ENCODE measurements at regions not wholly inside any gene's neighbourhood (a gene's known extent, or its start where the extent isn't known, plus 50 kb on each side); places are given as distances from the start of the nearest gene placed in this dataset.

- no peak for DNase-seq
Observed at GRCh38 chr1:87733386-87733785, 404.7 kb downstream of the LMO4 start.

DNA sequence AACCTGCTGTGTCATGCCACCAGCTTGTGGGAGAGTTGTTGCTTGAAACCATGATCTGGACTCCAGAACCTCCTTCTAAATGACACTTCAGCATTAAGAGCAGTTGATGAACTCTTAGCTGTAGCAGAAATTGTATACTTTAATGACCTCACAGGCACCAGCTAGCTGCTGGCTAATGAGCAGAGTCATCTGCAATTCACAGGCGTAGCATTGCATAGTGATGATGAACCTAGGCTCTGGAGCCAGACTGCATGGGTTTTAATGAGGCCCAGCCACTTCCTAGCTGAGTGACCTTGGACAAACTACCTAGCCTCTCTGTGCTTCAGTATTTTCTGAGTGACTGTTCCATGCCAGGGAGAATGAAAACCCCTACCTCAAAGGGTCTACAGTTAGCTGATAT is 407.1 kb downstream of the LMO4 start:
- no peak for DNase-seq

DNA sequence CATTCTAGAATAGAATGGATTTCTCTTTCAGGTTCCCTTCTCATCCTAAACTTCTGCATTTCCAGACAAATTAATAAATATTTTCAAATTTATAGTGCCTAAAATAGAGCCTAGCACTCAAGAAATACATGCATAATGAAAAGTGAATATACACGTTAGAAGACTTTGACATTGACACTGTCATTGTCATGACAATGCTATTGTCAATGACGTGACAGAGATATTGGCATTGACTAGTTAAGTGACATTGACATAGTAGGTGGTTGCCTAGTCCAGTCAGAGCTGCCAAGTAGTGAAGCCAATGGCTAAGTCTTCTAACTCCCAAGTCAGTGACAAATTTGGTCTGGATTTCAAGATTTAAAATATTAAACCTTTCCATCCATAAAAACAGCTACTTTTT is 410.5 kb downstream of the LMO4 start:
- no peak for DNase-seq

DNA sequence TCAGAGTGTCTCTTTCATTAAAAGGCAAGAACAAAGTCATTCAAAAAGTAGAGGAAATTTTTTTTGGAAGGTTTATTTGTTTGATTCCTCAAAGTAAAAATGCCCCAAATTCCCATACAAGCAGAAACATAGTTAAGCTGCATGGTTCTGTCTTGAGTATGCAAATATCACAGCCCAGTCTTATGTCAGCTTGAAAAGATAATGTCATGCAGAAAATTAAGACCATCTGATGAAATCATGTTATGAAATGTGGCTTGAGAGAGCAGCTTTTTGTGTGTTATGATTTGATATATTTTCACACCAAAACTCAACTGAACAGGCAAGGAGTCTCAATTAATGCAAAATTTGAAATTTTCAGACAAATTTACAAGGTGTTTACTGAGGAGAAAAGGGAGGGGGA is 411.0 kb downstream of the LMO4 start:
- DNase-seq: no peak

DNA sequence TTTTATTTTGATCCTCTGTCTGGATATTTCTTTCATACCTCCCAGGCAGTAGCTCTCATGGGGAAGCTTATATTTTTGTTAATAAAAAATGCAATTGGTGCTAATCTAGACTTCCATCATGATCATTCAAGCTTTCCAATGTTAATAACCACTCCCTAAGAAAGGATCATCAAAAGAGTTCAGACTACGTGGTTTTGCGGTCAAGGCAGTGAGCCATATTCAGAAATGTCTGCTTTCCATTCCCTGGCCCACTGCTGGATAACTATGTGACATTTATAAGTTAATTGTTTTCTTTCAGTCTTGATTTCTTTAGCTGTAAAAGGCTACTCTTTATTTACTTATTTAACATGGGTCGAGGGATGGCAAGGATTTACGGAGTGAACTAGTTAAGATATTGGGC is 414.6 kb downstream of the LMO4 start:
- no peak for DNase-seq

DNA sequence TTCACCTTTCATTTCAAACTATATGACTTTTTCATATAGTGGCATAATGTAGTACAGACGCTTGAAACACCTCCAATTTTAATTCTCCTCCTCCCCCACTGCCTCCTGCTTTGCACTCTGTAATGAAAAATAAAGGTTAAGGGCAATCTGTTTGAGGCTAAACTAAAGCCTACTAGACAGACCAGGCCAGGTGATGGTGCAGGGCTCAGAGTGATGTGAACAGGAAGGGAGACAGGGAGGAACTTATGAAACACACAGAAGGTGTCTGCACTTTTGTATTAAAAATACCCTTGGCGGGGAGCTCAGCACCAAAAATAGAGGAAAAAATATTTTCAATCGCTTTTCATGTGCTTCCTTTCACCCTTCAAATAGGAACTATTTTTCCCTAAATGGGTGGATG is 415.4 kb downstream of the LMO4 start:
- no peak for DNase-seq

DNA sequence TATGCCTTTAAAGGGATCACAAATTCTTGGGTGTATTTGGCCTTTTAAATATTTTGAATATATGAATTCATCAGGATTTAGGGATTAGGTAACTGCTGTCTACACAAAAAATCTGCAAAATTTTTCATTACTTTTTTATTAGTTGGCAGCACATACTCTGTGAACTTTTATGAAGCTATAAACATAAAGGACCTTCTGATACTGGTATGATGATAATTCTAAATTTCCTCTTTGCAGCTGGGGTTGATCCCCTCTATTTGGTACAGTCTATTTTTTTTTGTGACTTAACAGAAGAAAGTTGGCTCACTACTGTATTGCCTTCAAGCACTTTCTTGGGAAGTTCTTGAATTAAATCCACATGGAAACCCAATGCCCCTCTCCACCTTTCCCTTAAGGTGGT is 416.1 kb downstream of the LMO4 start:
- DNase-seq: no peak

DNA sequence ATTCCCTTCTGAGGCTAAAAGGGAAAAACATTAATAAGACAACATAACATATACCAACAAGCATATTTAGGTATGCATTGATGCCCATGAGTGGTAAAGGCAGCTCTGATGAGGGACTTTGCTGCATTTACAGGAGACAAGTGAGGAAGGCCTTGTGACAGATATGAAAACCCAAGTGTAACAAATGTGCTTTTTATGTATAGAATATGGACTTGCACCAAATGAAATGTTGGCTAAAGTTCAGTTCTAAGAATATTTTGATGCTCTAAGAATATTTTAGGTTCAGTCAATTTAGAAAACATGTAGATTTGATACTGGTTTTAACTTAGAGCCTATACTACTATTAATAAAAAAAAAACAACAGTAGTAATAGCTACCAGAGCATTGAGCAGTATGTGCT is 424.7 kb downstream of the LMO4 start:
- DNase-seq: no peak

DNA sequence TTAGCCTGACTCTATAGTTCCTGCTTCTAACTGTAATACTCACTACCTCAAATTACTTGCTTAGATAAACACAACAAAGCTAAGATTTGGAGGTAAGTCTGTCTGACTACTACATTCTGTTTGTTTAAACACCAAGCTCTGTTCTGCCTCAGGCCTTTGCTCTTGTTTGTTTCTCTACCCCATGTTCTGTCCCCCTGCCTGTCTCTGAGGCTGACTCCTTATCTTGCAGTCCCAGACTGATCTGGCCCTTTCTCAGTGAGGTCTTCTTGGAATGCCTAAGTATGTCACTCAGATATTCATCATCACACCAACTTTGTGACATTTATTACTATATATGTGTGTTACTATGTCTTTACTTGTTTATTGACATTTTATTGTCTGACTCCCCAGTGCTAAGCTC is 425.5 kb downstream of the LMO4 start:
- no peak for DNase-seq

- DNase-seq: no peak
Observed at GRCh38 chr1:87757676-87758075, 429.0 kb downstream of the LMO4 start.

GRCh38 chr1:87759421-87760087 is 430.9 kb downstream of the LMO4 start:
- no peak for DNase-seq

DNA sequence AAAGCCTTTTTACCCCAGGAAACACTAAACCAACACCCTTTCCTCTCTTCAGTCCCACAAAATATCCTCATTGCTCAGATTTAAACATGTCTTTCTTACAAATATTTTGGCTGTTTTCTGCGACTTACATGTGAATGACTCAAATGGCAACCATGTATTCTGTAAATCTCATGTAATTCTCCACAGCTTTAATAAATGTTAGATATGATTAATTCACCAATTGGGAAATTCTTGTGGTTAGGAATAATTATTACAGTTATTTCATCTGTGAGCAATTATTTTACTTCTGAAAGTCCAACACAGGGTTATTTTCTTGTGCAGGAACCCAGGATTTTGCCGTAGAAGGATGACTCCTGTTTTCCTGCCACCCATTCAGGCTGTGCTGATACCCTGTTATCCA is 431.5 kb downstream of the LMO4 start:
- no peak for DNase-seq

DNA sequence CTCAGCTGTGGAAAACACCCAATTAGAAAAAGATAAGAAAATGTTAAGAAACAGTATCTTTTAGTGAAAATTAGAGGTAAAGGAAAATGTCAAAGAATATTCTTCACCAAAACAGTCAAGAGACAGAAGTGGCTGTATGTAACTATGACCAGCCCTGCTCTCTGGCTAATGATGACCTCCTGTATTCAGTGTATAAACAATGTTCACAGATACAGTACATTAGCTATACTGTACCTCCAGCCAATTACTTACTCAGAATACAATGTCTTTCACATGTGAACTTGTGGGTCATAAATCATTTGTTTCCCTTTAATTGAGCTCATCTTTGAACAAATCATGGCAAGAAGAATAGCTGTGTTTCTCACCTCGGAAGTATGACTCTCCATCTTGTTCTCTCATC is 432.0 kb downstream of the LMO4 start:
- DNase-seq: no peak

DNA sequence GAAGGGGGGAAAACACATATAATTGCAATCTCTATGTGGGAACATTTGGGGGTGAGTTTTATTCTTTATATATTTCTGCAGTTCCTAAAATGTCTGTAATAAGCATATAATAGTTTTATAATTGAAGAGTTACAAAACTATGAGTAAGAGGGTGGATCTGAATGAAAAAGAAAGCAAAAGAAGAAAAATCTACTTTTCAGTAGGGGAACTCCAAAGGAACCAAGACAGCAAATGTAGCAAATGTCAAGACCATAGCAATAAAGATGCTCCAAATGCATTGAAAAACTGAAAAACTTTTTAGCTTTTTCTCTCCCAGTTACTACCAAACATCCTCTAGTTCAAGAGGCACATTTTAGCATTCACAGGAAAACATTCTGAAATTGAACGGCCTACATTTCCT is 434.8 kb downstream of the LMO4 start:
- DNase-seq: no peak

- DNase-seq: no peak
Observed at GRCh38 chr1:87765057-87765680, 436.5 kb downstream of the LMO4 start.

DNA sequence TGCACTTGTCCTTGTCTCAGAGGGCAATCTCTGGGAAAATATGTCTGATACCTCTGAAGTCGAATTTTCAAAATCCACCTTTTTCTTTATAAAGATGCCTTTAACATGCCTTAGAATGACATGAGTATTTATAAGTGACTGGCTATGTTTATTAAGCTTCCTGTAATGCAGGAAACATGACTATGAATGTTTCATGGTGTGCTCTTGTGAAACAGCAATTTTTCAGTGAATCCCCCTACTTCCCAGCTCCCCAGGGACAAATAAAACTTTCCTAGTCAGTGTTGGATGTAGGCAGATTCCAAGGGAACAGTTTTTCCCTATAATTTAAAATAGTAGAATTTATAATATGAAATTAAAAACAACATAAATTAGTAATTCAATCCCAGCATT is 437.0 kb downstream of the LMO4 start:
- DNase-seq: no peak

GRCh38 chr1:87766737-87767136 is 438.1 kb downstream of the LMO4 start:
- DNase-seq: no peak

GRCh38 chr1:87778896-87779295 is 450.2 kb downstream of the LMO4 start:
- DNase-seq: no peak

- no peak for DNase-seq
Observed at GRCh38 chr1:87781554-87781953, 452.9 kb downstream of the LMO4 start.

DNA sequence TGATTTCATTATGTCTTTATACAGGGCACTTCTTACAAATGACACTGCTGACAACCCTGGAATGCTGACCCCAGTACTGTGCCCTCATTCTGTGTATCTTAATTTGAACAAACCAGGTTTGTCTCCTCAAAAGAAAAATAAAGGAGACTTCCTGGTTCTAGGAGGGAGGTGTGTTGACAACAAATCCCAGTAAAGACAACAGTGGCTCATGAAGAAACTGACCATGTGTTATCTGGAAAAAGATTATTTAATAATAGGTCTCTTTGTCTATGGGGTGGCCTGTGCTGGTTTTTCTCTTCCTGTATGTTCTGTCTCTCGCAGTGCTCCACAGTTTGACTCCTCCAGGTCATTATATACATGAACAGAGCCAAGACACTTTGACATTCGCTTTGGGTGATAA is 454.6 kb downstream of the LMO4 start:
- no peak for DNase-seq

DNA sequence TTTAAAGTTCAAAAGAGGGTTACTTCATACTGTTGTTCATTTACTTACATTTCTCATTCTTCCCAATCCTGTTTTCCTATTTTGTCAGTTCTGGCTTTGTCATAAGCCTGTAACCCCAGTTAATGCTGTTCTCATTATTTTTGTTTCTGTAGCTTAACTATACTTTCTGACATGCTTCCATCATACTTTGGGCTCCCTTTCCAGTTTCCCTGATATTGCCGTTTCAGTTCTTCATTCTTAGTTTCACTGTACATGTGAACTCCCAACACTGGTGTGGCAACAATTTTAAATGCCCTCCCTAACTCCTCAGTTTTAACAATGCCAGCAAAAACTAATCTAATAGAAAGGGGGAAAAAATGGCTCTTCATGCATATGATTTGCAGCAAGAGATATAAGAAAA is 456.7 kb downstream of the LMO4 start:
- no peak for DNase-seq

DNA sequence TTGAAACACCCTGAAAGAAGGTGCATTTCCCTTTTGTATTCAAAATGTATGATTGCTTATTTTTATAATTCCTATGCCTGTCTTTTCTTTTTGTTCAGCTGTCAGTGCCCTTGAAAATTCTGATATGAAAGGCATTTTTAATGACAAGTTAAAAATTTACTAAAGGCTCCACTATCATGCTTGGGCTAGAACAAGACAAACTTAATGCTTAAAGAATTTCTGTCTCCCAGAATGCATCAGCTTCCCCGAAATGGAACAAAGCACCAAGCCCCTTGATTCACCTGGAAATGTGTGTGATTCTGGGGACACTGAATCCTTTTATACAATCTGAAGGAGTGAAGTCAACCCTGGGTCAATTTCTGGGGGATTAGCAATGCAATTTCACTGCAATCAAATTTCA is 457.5 kb downstream of the LMO4 start:
- no peak for DNase-seq

DNA sequence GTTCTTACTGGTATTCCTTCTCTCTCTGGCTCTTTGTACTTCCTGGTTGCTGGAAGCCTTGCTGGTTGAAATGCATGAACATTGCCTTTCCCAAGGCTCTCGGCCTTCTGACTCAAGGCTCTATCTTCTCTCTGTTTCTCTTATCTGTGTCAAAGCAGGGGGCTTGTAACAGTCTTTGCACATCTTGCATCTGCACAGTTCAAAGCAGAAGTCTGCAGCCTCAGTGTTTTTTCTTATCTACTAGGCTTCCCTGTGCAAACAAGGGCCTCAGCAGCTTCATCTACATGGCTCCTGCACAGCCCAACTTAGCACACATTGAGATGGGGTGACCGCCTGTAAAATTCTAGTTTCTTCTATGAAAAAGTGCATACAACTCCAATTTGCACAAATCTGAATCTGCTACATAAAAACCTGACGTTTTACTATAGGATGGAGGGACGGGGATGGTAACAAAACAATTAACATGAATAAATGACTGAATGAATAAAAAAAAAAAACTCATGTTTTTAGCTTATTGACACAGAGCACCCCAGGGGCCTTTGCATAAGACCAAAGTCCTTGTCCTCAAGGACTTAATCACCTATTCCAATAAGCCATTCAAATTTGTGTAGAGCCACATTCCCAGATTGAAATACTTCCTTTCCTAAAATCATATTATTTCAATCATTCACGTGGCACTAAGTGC is 458.3 kb downstream of the LMO4 start:
- DNase-seq: no peak

DNA sequence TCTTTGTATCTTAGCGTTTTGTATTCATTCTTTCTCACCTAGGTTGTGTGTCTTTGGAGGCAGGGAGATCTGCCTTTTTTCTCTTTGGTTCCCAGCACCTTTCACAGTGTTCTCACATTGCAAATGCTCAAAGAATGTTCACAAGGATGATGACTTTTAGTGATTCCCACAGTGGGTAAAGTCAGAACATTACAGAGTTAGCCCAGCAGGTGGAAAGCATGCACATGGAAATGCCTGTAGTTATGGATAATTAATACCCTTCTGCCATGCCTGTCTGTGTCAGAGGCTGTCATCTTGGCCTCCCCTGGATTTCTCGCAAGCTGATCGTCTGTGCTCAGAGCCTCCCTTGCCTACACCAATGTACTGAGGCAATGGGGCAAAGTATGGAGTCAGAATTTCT is 458.9 kb downstream of the LMO4 start:
- no peak for DNase-seq

DNA sequence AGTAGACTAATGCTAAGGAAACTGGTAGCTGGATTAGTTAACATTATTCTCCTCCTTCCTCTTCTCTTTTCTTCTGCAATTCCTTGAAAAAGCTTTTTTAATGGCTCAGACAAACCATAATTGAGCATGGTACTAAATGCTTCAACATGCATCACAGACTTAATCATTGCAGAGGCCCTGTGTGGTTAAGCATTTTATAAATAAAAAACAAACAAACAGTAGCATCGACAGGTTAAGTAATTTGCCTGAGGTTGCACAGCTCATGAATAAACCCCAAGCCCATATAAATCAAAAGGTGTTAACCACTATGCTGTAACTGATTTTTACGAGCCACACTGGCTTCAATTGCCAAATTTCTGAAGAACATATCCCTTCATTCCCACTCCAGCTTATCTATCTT is 462.1 kb downstream of the LMO4 start:
- no peak for DNase-seq
